ENCODE measurements at regions not wholly inside any gene's neighbourhood (a gene's known extent, or its start where the extent isn't known, plus 50 kb on each side); places are given as distances from the start of the nearest gene placed in this dataset.

DNA sequence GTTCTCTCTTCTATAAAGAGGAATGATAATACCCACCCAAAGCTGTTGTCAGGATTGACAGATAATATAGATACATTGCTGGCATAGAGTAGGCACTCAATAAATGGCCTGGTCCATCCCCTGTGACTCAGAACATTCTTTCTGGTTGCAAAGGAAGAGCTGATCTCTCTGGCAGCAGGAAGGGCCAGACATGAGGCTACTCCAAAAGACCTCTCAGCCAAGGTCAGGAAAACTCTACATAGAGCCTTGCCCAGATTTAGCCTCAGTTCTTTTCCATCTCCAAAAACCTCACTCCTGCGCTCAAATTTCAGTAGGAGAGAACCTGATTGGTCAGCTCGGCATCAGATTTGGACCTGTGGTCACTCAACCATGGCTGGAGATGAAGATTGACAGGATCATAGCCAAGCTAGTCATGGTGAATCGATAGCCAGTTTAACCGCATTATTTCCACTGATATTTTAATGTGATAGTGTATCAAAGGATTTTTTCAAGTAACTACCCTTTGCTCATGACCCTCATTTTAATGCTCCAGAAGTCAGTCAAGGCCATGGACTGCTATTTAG is 319.6 kb downstream of the DRD1 start:
- Histone ChIP-seq H3K4me2 (no peak overlapping the region), H3K9me3 (no peaks in the 10 kb centered on the region), H3K27ac (ENCODE audit: low read depth in 2 of 2, low read length in 1 of 2) (no peak overlapping the region; a peak in 1 of 4 replicates), H3K27me3 (ENCODE audit: insufficient read depth) (no peaks in the 10 kb centered on the region), H3K4me1 (ENCODE audit: control insufficient read depth in 1 of 2, insufficient read depth in 2 of 2, low read depth in 1 of 2, low read length in 1 of 2) (no peaks in the 10 kb centered on the region), H2AFZ (ENCODE audit: low read depth) (no peak overlapping the region), H3K4me3 (ENCODE audit: low read depth in 2 of 2, low read length in 1 of 2) (no peak overlapping the region), H3K9ac (no peak overlapping the region), H3K79me2 (ENCODE audit: insufficient read depth) (no peaks in the 10 kb centered on the region), H3F3A (replicated peaks; ENCODE audit: insufficient read depth) (no peaks in the 10 kb centered on the region), H3K9me2 (no peaks in the 10 kb centered on the region), H4K20me1 (ENCODE audit: insufficient read depth) (no peaks in the 10 kb centered on the region), H3K36me3 (replicated peaks in 1 of 2; ENCODE audit: control insufficient read depth in 1 of 2, insufficient read depth in 2 of 2, low read length in 1 of 2) (no peaks in the 10 kb centered on the region)
- CTCF ChIA-PET: no interaction called here
- no peak for TF ChIP-seq CHD2 (IDR thresholded peaks at IDR 0.05; ENCODE audit: low read length, partially characterized antibody)
- no peak for TF ChIP-seq RAD21 (IDR thresholded peaks at IDR 0.05; ENCODE audit: low read length)
- TF ChIP-seq NFIC (IDR thresholded peaks at IDR 0.05; ENCODE audit: borderline replicate concordance): no peak
- TF ChIP-seq CTCF (IDR thresholded peaks at IDR 0.05): no peak
- TF ChIP-seq, protein P1, sequence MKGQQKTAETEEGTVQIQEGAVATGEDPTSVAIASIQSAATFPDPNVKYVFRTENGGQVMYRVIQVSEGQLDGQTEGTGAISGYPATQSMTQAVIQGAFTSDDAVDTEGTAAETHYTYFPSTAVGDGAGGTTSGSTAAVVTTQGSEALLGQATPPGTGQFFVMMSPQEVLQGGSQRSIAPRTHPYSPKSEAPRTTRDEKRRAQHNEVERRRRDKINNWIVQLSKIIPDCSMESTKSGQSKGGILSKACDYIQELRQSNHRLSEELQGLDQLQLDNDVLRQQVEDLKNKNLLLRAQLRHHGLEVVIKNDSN (IDR thresholded peaks at IDR 0.05; ENCODE audit: borderline replicate concordance, low read depth): no peak
- no peak for TF ChIP-seq MEF2A (IDR thresholded peaks at IDR 0.05; ENCODE audit: borderline replicate concordance, low read depth)
- no peak for TF ChIP-seq ELF1 (IDR thresholded peaks at IDR 0.05)
- no peak for TF ChIP-seq SMC3 (IDR thresholded peaks at IDR 0.05; ENCODE audit: low read depth, low read length)
- no peak for TF ChIP-seq TAF1 (IDR thresholded peaks at IDR 0.05; ENCODE audit: borderline replicate concordance, low read depth, low read length)
- no peak for TF ChIP-seq ZBTB33 (IDR thresholded peaks at IDR 0.05; ENCODE audit: borderline replicate concordance, low read depth)
- no peak for TF ChIP-seq SIN3A (IDR thresholded peaks at IDR 0.05; ENCODE audit: borderline replicate concordance, low read depth, low read length)
- no peak for TF ChIP-seq GATA2 (CRISPR knock-in tag; IDR thresholded peaks at IDR 0.05)
- TF ChIP-seq RXRA (IDR thresholded peaks at IDR 0.05; ENCODE audit: borderline replicate concordance, low read depth): no peak
- TF ChIP-seq REST (IDR thresholded peaks at IDR 0.05; ENCODE audit: low read depth, low read length): no peak
- TF ChIP-seq RFX5 (IDR thresholded peaks at IDR 0.05; ENCODE audit: low read length): no peak
- no peak for DNase-seq
- WGBS (ENCODE audit: low lambda C conversion rate): 43% methylated on average over 3 of the region's 4 CpGs
- POLR2A ChIA-PET: no interaction called here

Data from SK-N-SH (cell line).